Breast epithelium (tissue), 4 donors: ENCODE measurements at regions not wholly inside any gene's neighbourhood (a gene's known extent, or its start where the extent isn't known, plus 50 kb on each side); places are given as distances from the start of the nearest gene placed in this dataset.

Experiments used
- DNase-seq, 2 donors: peaks; one replicate each; pipeline ENCODE4 v3.0.0-alpha.2; 2019; ENCODE audit warnings: low spot score in 2 of 2
- H3K27ac ChIP-seq, 2 donors: fragments of 200-600 bp; sonication (generic) in 1 of 2; one replicate each; pipeline ENCODE4 v1.5.1; 2016 to 2019; ENCODE audit warnings: mild to moderate bottlenecking in 1 of 2
- H3K27me3 ChIP-seq, 2 donors: fragments of 200-600 bp; sonication (generic) in 1 of 2; one replicate each; pipeline versions ENCODE4 v1.5.1 to v1.6.0; 2017 to 2019; ENCODE audit warnings: control low read depth in 1 of 2, mild to moderate bottlenecking in 1 of 2
- H3K36me3 ChIP-seq: fragments of 200-600 bp; one replicate; pipeline ENCODE4 v1.5.1; 2019
- H3K4me1 ChIP-seq, 2 donors: fragments of 200-600 bp; sonication (generic); one replicate each; pipeline ENCODE4 v1.5.1; 2016 to 2019; ENCODE audit warnings: control low read depth in 1 of 2
- H3K4me3 ChIP-seq, 3 donors: fragments of 200-600 bp; sonication (generic); 1 replicate in 2 of 3; 2 replicates in 1 of 3; pipeline ENCODE4 v1.5.1; 2016 to 2019; ENCODE audit warnings: mild to moderate bottlenecking in 3 of 3, moderate library complexity in 2 of 3
- H3K9me3 ChIP-seq, 2 donors: fragments of 200-600 bp; sonication (generic) in 1 of 2; one replicate each; pipeline ENCODE4 v1.5.1; 2016 to 2019; ENCODE audit warnings: control low read depth in 1 of 2
- CTCF ChIP-seq, 3 donors: fragments of 450-650 bp; IDR thresholded peaks; one replicate each; pipeline ENCODE4 v1.5.1; 2016 to 2017; ENCODE audit warnings: antibody characterized with exemption in 3 of 3, mild to moderate bottlenecking in 3 of 3, moderate library complexity in 3 of 3
- POLR2A ChIP-seq: fragments of 450-650 bp; IDR thresholded peaks from one replicate; pipeline ENCODE4 v1.6.1; 2016; ENCODE audit warnings: antibody characterized with exemption, mild to moderate bottlenecking, moderate library complexity
- POLR2AphosphoS5 ChIP-seq, 3 donors: sonication (generic); formaldehyde crosslinking; IDR thresholded peaks; one replicate each; pipeline ENCODE4 v1.6.1; 2017; ENCODE audit warnings: antibody characterized with exemption in 3 of 3
- intact Hi-C: fragments of 100-400 bp; cut with DNase I; formaldehyde crosslinking; loops from one replicate; pipeline ENCODE4 v1.15.1; 2023; ENCODE audit warnings: low total_unique reads

- intact Hi-C loops = no loop called here
- H3K36me3 ChIP-seq = no peaks in the 10 kb centered on the region
These were observed 193.8 kb downstream of the RBM43 start for GRCh38 chr2:151067658-151068369.

GRCh38 chr2:151063271-151063670 lies 198.4 kb downstream of the RBM43 start:
- intact Hi-C loops = no loop called here
- Histone ChIP-seq H3K27me3 (no peaks in the 10 kb centered on the region), H3K27ac (no peak overlapping the region), H3K4me3 (no peak overlapping the region), H3K9me3 (no peaks in the 10 kb centered on the region), H3K4me1 (no peaks in the 10 kb centered on the region), H3K36me3 (no peaks in the 10 kb centered on the region)
- TF ChIP-seq POLR2A = no peak
- DNase-seq = no peak

More at GRCh38 chr2:151067658-151068369, 193.8 kb downstream of the RBM43 start:
- TF ChIP-seq POLR2AphosphoS5 (IDR thresholded peaks at IDR 0.05) = no peak
- TF ChIP-seq CTCF (IDR thresholded peaks at IDR 0.05) = no peak
- no peak for TF ChIP-seq POLR2A
- Histone ChIP-seq H3K27me3 (no peaks in the 10 kb centered on the region), H3K27ac (no peak overlapping the region), H3K4me1 (no peaks in the 10 kb centered on the region), H3K9me3 (no peaks in the 10 kb centered on the region), H3K4me3 (no peak overlapping the region)
- no peak for DNase-seq

GRCh38 chr2:151060287-151060686 lies 201.4 kb downstream of the RBM43 start:
- Histone ChIP-seq H3K27me3 (no peaks in the 10 kb centered on the region), H3K4me3 (no peak overlapping the region), H3K36me3 (no peaks in the 10 kb centered on the region), H3K4me1 (no peaks in the 10 kb centered on the region), H3K27ac (no peak overlapping the region), H3K9me3 (no peaks in the 10 kb centered on the region)
- no peak for DNase-seq
- no peak for TF ChIP-seq POLR2AphosphoS5 (IDR thresholded peaks at IDR 0.05)
- no peak for TF ChIP-seq CTCF (IDR thresholded peaks at IDR 0.05)
- no peak for TF ChIP-seq POLR2A
- intact Hi-C loops = no loop called here

- no peak overlapping the region for H3K27ac ChIP-seq
- no peaks in the 10 kb centered on the region for H3K27me3 ChIP-seq
- no peak overlapping the region for H3K4me3 ChIP-seq
- H3K36me3 ChIP-seq = no peaks in the 10 kb centered on the region
- no peak for TF ChIP-seq POLR2AphosphoS5 (IDR thresholded peaks at IDR 0.05)
- no peak for TF ChIP-seq POLR2A
- TF ChIP-seq CTCF (IDR thresholded peaks at IDR 0.05) = no peak
- intact Hi-C loops = no loop called here
- H3K9me3 ChIP-seq = no peaks in the 10 kb centered on the region
- no peak for DNase-seq
- no peaks in the 10 kb centered on the region for H3K4me1 ChIP-seq
These were observed 204.8 kb downstream of the RBM43 start for GRCh38 chr2:151056870-151057269.

- H3K4me1 ChIP-seq = no peaks in the 10 kb centered on the region
- no peak overlapping the region for H3K27ac ChIP-seq
- no peaks in the 10 kb centered on the region for H3K36me3 ChIP-seq
- no peaks in the 10 kb centered on the region for H3K27me3 ChIP-seq
- intact Hi-C loops = no loop called here
- DNase-seq = no peak
- no peak overlapping the region for H3K4me3 ChIP-seq
- TF ChIP-seq POLR2A (no peak), CTCF (IDR thresholded peaks at IDR 0.05) (no peak), POLR2AphosphoS5 (IDR thresholded peaks at IDR 0.05) (no peak)
- no peaks in the 10 kb centered on the region for H3K9me3 ChIP-seq
These were observed 208.0 kb downstream of the RBM43 start for GRCh38 chr2:151053661-151053990.
